ENCODE measurements at regions not wholly inside any gene's neighbourhood (a gene's known extent, or its start where the extent isn't known, plus 50 kb on each side); places are given as distances from the start of the nearest gene placed in this dataset.

- ATAC-seq, result no peak
- TF ChIP-seq TSHZ2 (CRISPR knock-in tag; IDR thresholded peaks at IDR 0.05), result no peak
- TF ChIP-seq TCF4 (CRISPR knock-in tag; IDR thresholded peaks at IDR 0.05; ENCODE audit: borderline replicate concordance), result peak; percentile 42; the same call in 1 of the 2 replicates
These were observed 1037.6 kb downstream of the DSC3 start for GRCh38 chr18:30004965-30005364.

GRCh38 chr18:29982218-29982617, 1060.3 kb downstream of the DSC3 start:
- TF ChIP-seq PATZ1 (CRISPR knock-in tag; IDR thresholded peaks at IDR 0.05; ENCODE audit: borderline replicate concordance), result no peak
- TF ChIP-seq TCF4 (CRISPR knock-in tag; IDR thresholded peaks at IDR 0.05; ENCODE audit: borderline replicate concordance), result no peak
- TF ChIP-seq PPARA (CRISPR knock-in tag; IDR thresholded peaks at IDR 0.05; ENCODE audit: borderline replicate concordance), result no peak
- TF ChIP-seq ZFP30 (CRISPR knock-in tag; IDR thresholded peaks at IDR 0.05), result no peak
- no peak for TF ChIP-seq TOX (CRISPR knock-in tag; IDR thresholded peaks at IDR 0.05; ENCODE audit: borderline replicate concordance)
- TF ChIP-seq ZNF565 (CRISPR knock-in tag; conservative IDR thresholded peaks at IDR 0.05; ENCODE audit: low read depth), result no peak
- TF ChIP-seq TSHZ2 (CRISPR knock-in tag; IDR thresholded peaks at IDR 0.05), result no peak
- TF ChIP-seq ZNF70 (CRISPR knock-in tag; IDR thresholded peaks at IDR 0.05), result no peak
- TF ChIP-seq GLIS3 (CRISPR knock-in tag; IDR thresholded peaks at IDR 0.05), result no peak
- no peak for TF ChIP-seq ESRRG (CRISPR knock-in tag; IDR thresholded peaks at IDR 0.05)
- ATAC-seq, result no peak

- ATAC-seq, result no peak
- no peak for TF ChIP-seq CREB5 (CRISPR knock-in tag; IDR thresholded peaks at IDR 0.05; ENCODE audit: low read depth)
- TF ChIP-seq RARB (CRISPR knock-in tag; IDR thresholded peaks at IDR 0.05), result no peak
- TF ChIP-seq TCF4 (CRISPR knock-in tag; IDR thresholded peaks at IDR 0.05; ENCODE audit: borderline replicate concordance), result no peak
- TF ChIP-seq PPARA (CRISPR knock-in tag; IDR thresholded peaks at IDR 0.05; ENCODE audit: borderline replicate concordance), result no peak
- TF ChIP-seq ZFP3 (CRISPR knock-in tag; IDR thresholded peaks at IDR 0.05), result no peak
- TF ChIP-seq ESRRG (CRISPR knock-in tag; IDR thresholded peaks at IDR 0.05), result no peak
- TF ChIP-seq OSR1 (CRISPR knock-in tag; IDR thresholded peaks at IDR 0.05), result no peak
- TF ChIP-seq ARNTL (CRISPR knock-in tag; IDR thresholded peaks at IDR 0.05; ENCODE audit: borderline replicate concordance, low read depth), result no peak
- TF ChIP-seq ZFP30 (CRISPR knock-in tag; IDR thresholded peaks at IDR 0.05), result no peak
- TF ChIP-seq ZC3H10 (CRISPR knock-in tag; IDR thresholded peaks at IDR 0.05), result no peak
- TF ChIP-seq PATZ1 (CRISPR knock-in tag; IDR thresholded peaks at IDR 0.05; ENCODE audit: borderline replicate concordance), result no peak
- no peak for TF ChIP-seq ZNF70 (CRISPR knock-in tag; IDR thresholded peaks at IDR 0.05)
- TF ChIP-seq GLIS3 (CRISPR knock-in tag; IDR thresholded peaks at IDR 0.05), result no peak
These were observed 1062.7 kb downstream of the DSC3 start for GRCh38 chr18:29979881-29980280.

- no peak for TF ChIP-seq ESRRG (CRISPR knock-in tag; IDR thresholded peaks at IDR 0.05)
- no peak for TF ChIP-seq OSR1 (CRISPR knock-in tag; IDR thresholded peaks at IDR 0.05)
- TF ChIP-seq ZNF70 (CRISPR knock-in tag; IDR thresholded peaks at IDR 0.05), result no peak
- ATAC-seq, result no peak
These were observed 1072.7 kb downstream of the DSC3 start for GRCh38 chr18:29969876-29970275.

Measured in SK-N-SH treated with all-trans-retinoic acid at 6 μM for 48 hours (cell line).